GM18907 (cell line): ENCODE measurements at regions not wholly inside any gene's neighbourhood (a gene's known extent, or its start where the extent isn't known, plus 50 kb on each side); places are given as distances from the start of the nearest gene placed in this dataset.

Source experiments
- ATAC-seq: cut with Tn5 transposase; IDR thresholded peaks from one replicate; pipeline ENCODE4 v1.9.1; 2021; ENCODE audit warnings: mild to moderate bottlenecking, moderate library complexity; ENCODE audit not compliant: unreplicated experiment

DNA sequence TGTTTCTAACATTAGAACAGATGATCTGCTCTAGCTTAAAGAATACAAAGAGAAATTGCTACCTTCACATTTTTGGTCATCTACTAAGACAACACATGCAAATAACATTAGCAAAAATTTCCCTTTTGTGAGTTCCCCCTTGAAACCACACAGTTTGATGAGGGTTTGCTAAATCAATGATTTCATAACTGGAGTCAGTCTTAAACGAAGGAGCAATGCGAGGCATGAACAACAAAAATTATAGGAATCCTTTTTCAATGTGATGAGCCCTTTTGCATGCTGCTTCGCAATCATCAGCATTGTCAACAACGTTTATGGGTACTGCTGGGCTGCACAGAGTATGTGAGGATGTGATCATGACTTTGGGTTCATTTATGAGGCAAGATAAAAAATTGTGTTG lies 286.4 kb downstream of the C7orf25 start:
- ATAC-seq = no peak

DNA sequence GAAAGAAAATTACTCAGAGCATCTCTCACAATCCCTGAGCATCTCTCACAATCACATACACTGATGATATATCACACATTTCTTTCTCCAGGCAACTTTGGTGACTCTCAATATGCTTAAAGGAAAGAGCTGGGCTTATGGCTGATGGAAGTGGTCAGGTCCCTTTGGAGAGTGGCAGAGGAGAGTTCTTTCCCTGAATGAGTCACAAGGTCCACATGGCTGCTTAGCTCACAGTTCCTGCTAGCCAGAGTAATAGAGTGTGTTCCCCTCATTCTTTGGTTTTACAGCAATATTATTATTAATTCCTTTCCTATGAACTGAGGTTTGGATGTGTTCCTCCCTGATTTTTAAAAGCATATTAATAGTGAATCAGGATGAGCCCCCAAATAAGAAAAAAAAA lies 287.4 kb downstream of the C7orf25 start:
- no peak for ATAC-seq

DNA sequence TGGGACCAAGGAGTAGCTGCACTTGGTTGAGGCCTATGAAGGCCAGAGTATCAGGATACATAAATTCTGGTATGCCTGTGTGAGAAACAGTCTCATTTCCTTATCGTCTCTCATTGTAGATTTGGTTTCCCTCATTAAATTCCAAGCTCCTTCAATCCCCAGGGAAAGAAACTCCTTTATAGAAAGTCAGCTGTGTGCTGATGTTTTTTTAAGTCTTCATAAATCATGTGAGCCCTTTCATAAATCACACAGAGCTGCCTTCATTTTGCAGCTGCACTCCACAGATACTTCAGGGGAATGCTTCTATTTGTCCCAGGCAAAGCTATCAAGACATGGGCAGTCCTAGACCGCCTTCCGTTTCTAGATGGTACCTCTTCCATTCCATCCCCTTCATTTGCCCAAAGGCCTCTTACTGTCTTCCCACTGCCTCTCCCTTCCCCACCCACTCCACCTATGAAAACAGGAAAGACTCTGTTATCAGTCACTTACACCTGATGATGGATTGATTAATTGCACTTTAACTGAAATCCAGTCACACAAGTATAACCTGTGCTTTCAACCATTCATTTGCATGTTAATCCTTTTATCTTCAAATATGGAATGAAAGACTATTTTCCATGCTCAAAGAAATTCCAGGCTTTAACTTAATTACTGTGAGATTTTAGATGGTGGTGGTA lies 290.2 kb downstream of the C7orf25 start:
- ATAC-seq = no peak

DNA sequence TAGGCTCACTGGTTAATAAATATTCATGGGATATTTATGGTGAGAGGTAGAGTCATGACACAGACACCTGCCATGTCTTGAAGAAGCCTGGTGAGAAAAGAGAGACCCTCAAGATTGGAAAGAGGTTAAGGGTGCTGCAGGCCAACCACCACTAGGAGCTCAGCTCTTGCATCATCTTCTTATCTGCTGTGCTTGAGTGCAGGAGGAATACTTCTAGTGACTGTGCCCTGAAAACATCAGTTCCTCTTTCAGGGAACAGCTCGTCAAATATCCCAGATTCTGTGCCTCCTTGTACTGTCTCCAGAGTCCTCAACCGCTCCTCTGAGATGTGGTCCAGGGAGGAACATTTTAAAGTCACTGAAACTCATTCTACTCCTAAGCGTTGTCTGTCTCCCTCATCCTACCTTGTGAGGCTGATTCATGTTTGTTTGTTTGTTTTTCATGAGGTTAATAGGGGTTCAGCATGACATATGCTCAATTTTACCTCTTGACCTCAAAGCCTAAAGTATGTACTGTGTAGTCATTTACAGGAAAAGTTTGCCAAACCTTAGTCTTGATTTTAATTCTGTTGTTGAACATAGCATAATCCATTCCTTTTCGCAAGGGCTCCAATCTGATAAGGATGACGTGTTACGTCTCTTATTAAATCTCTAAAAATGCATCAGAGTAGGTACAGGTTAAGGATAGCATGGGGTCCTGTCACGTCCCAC lies 293.1 kb downstream of the C7orf25 start:
- ATAC-seq = no peak

DNA sequence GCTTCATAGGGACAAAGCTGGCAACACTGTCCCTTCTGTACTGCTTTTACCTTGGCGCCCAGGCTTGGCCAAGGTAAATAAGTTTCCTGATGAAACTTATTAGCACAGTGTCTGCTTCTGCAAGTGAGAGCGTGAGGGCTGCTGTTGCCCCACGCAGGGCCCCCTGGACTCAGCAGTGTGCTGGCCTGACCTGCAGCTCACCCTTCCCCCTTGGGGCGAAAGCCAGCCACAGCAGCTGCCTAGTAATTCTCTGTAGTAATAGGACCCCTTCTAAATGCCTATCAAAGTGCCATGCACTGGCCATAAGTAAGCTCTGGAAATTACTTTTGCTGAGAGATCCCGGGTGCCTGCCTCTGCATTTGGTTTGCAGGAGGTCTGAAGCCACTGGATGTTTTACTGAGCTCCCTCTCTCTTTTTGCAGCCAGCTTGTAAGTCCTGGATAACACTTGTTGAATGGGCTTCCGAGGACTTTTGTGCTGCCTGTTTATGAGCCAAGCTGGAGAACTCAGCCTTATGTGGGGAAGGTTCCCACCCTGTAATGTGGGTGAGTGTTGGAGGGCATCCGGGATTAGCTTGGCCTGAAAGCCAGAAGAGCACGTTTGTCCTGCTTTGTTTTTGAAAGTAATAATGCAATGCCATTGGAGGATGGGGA lies 293.9 kb downstream of the C7orf25 start:
- ATAC-seq = no peak

DNA sequence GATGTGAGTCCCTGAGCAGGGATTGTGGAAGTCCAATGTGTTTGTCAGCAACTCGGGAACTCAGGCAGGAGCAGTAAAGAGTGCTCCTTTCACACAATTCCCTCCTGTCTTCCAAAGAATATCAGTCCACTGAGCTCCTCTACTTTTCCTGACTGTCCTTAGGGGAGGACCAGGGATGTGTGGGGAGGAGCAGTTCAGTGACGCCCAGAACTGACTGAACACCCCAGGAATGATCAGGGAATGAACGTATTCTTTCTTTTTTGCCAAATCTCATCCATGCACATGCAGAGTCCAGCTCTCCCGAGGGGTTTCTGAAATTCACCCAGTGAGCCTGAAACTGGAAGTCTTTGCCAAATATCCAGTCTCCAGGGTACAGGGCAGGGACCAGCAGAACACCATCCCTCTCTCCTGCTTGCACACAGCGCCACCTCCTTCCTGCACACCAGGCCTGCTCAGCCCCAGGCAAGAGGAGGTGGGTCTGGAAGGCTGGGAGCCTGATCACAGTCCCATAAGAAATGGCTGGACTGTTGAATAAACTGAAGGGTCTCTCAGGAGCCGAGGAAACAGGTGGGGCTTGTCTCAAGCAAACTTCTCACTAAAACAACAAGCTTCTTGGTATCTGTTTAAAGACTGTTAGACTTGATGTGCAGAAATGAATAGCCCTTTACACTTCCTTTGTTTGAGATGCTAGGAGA lies 294.7 kb downstream of the C7orf25 start:
- no peak for ATAC-seq

DNA sequence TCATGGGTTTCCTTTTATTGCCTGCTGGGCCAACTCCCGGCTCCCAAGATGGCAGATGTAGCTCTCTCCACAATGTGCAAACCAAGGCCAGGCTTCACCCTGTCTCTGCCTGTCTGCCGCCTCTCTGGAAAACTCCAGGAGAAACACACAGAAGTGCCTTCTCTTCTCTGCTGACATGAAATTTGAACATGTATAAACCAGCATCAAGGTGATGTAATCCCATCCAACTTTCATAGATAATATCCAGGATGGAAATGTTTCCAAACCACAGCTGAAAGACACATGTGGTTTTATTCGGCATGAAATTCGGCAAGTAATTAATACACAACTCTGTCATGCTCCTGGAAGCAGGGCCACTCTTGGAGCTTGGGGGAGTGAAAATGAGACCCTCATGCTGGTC lies 297.2 kb downstream of the C7orf25 start:
- ATAC-seq = no peak

DNA sequence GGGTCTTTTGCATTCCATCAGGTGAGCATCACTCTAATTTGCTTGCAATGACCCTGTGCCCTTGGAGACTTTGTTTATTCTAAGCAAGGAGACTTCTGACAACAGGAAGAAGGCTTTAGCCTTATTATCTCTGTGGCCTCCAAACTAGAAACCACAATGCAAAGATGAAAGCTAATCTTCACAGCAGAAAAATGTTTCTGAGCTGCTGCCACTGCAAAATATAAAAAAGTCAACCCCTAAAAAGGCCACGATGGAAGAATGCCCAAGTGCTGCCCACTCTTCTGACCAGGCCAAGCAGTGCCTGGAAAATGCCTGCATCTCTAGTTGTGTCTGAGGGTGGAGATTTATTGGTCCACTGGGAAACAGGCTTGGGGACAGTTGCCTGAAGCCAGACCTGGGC lies 299.9 kb downstream of the C7orf25 start:
- no peak for ATAC-seq

DNA sequence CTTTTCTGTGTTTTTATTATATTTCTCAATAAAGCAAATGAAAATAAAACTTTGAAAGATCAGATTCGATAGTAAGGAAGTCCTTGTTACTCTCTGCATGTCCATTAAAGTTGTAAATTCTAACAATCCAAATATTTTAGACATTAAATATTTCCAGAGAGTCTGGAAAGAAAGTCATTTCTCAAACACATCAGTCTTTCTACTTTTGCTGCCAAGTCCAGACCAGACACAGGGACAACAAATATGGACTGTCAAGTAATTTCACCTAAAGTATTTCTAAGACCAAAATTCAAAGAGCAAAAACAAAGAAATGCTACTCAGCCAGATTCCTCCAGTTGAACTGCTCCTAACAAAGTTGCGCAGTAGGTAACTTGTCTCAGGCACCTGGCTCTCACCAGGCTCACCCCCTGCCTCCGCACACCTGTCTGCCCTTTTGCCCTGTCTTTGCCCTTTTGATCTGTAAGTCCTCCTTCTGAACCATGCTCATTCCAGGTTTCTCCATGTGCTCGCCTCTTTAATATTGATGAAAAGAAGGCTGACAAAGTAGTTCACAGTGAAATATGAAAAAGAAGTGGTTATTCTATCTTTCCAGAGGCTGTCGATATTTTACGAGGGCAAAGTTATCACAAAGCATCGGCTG lies 300.5 kb downstream of the C7orf25 start:
- ATAC-seq = no peak

DNA sequence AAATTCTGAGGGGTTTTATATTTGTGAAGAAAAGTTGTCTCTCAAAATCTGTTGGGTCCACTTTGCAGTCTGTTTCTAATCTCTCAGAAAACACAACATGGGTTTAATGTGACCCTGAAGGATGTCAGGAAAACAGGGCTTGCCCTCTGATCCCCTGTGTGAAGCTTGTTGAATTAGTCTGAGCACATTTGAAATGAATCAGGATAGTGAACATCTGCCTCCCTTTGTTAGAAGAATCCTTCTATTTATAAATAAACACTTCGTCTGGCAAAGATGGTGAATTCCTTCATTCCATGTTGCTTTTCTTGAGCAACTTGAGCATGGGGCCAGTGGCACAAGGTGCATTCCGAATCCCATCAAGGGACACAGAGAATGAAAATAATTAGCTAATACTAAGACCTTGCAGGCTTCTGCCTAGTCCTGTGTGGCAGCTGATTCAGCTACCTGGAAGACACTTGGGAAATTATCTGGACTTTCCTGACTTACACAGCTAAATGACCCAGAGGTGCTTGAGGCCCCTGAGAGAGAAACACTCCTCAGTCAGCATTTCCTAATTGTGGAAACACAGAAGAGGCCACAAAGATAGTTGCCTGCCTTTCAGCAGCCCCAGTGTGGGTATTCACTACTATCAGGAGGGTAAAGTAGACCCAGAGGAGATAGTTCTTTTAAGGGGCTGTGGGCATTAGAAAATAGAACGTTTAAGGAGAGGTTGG lies 305.5 kb downstream of the C7orf25 start:
- no peak for ATAC-seq

DNA sequence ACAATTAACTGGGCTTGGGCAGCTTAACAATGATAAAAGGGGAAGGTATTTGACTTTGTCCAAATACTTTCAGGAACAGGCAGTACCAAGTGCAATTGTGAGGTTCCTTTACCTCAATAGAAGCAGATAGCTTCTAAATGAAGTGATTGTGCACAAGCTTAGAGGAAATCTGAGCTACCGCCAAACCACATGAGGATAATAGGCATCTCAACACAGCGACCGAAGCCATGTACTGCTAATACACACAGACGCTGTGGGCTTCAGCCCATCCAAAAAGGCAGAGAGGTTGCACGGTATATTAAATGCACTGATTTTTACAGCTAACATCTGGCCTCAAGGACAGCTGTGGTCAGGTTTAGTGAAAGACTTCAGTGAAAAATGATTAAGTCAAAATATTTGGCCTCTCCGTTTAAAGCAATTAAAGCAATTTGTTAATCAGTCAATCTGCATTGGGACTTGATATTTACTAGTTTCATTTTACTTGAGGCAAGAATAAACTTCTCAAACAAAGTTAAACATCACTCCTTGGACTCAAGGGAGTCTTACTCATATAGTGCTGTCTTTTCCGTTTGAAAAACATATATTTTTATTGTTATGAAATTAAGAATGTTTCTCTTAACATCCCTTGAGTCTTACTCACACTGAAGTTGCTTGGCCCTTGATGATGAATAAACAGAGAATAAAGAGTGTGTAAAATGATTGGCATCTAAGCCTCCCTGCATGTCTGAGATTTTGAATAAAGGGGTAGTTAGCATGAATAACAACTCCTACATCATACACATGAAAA lies 306.3 kb downstream of the C7orf25 start:
- no peak for ATAC-seq

DNA sequence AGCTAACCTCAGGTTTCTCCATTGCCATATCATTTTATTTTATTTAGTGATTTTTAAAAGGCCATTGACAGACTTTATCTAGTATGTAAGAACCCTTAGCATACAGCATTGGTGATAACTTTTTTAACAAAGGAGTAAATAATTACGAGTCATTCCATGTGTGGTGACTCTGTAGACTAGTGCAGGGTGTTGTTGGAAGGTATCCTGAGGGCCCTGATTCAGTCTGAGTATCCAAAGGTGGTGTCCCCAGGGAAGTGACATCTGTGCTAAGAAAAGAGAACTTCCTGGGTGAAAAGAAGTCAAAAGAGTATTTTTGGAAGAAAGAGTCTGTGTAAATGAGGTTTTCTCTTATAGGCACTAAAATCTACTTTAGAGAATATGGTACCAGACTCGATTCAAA lies 308.4 kb downstream of the C7orf25 start:
- no peak for ATAC-seq

DNA sequence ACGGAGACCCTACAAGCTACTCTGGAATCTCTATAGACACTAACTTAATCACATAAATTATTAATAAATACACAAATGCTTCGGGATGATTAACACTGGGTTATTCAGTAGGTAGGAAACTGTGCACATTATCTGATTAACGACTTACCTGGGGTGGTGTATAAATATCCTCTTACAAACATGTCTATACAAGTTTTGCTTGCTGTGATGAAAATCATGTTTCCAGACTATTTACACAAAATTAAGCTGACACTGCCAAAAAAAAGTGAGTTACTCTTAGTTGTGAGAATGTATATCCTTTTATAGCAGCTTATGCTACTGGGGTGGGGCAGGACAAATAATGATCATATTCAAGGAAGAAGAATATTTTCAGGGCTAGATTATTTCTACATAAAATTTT lies 314.6 kb downstream of the C7orf25 start:
- ATAC-seq = no peak

DNA sequence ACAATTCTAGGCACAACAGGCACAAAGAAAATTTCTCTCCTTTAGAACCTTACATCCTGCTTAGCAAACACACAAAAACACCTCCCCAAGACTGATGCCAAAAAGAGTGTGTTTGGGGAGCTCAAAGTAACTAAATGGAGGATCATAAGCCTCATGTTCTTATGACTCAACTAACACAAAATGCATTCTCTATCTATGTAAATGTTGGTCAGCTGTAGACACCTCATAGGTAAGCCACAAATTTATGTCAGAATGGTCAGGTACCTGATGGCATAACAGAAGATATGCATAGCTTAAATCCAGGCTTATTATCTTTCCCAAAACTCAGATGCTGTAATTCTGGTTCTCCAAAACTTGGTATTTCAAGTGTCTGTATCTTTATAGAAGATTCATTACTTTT lies 315.1 kb downstream of the C7orf25 start:
- no peak for ATAC-seq

DNA sequence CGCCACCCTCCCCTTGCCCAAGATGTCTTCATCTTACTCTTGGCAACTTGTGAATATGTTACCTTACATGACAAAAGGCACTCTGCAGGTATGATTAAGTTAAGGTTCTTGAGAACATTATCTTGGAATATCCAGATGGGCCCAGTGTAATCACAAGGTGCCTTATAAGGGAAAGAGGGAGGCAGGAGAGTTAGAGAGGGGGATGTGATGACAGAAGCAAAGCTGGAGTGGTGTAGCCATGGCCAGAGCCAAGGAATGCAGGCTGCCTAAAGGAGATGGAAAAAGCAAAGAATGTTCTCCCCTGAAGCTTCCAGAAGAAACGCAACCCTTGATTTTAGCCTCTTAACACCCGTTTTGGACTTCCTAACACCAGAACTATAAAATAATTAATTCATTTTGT lies 318.0 kb downstream of the C7orf25 start:
- ATAC-seq = no peak

DNA sequence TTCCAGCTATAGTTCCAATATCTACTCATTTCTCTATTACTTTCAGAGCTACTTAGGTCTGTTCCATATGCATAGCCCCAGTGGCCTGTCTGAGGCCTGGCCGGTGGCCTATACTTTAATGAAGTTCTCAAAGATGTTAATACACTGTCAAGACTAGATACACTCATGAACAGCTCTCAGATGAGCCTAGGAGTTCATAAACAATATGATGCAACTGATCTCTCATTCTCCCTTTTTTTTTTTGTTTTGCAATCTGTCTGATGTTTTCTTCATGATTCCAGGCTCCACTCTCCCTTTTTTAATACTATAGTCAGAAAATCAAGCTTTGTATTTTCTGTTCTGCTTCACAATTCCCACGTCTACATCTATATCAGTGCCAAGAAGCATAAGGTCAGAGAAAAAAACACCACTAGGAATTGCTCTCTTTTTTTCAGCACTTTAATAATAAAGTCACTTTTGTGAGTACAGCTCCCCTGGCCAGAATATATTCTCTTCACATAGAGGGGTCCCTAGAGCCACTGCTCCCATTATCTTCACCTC lies 321.0 kb downstream of the C7orf25 start:
- ATAC-seq = no peak

DNA sequence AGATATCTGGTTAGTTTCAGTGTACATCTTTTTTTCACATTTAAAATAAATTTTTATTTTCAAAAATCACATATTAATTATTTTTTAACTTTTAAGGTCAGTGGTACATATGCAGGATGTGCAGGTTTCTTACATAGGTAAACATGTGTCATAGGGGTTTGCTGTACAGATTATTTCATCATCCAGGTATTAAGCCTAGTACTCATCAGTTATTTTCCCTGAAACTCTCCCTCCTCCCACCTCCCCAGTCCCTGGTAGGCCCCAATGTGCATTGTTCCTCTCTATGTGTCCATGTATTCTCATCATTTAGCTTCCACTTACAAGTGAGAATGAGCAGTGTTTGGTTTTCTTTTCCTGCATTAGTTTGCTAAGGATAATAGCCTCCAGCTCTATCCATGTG lies 323.0 kb downstream of the C7orf25 start:
- ATAC-seq = no peak

DNA sequence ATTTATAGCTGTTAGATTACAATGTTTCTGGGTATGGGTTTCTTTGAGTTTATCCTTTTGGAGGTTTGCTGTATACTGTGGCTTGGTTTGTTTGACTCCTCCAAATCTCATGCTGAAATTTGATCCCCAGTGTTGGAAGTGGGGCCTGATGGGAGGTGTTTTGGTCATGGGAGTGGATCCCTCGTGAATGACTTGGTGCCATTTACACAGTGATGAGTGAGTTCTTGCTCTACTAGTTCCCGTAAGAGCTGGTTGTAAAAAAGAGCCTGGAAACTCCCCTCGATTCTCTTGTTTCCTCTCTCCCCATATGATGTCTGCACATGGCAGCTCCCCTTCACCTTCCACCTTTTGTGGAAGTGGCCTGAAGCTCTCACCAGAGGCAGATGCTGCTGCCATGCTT lies 324.1 kb downstream of the C7orf25 start:
- no peak for ATAC-seq

DNA sequence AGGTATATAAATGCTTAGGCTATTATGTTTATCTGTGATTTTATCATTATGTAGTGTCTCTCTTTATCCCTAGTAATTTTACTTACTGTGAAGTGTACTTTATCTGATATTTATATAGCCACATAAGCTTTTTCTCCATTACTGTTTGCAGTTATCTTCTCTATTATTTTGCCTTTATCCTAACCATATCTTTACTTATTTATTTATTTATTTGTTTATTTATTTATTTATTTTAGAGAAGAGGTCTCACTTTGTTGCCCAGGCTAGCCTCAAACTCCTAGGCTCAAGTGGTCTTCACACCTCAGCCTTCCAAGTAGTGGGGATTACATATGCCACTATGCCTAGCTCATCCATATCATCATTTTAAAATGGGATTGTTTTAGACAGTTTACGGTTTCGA lies 331.8 kb downstream of the C7orf25 start:
- ATAC-seq = no peak

DNA sequence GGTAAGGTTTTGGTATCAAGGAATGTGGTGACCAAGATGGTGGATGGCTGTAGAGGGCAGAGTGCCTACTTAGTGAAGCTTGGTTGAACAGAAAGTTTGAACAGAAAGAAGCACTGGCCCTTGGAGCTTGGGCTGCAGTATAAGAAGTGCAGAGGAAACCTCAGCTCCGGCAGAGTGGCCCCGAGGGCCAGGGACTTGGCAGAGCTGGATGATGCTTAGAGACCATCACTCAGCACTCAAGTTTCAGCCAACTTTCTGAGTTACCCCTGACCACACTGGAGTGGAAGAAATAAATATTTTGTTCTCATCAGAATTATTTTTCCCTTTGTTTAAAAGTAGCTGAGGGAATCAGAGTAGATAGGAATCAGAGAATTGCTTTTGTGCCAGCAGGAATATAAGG lies 336.7 kb downstream of the C7orf25 start:
- ATAC-seq = no peak
